Neural progenitor cell (in vitro differentiated cells): ENCODE measurements at regions not wholly inside any gene's neighbourhood (a gene's known extent, or its start where the extent isn't known, plus 50 kb on each side); places are given as distances from the start of the nearest gene placed in this dataset.

Source experiments
- CTCF ChIP-seq: fragments of 200-600 bp; sonication (generic); IDR thresholded peaks from 2 replicates; pipeline ENCODE4 v1.5.1; 2017; ENCODE audit warnings: antibody characterized with exemption, mild to moderate bottlenecking
- EZH2 ChIP-seq: fragments of 200-600 bp; sonication (generic); IDR thresholded peaks from 2 replicates; pipeline ENCODE4 v1.6.1; 2017; ENCODE audit warnings: antibody characterized with exemption, mild to moderate bottlenecking, moderate library complexity
- EZH2phosphoT487 ChIP-seq: fragments of 200-600 bp; sonication (generic); IDR thresholded peaks from 2 replicates; pipeline ENCODE4 v1.6.1; 2017; ENCODE audit warnings: antibody characterized with exemption

GRCh38 chr16:79485020-79485419 lies 115.5 kb downstream of the MAF start:
- TF ChIP-seq CTCF (no peak), EZH2 (no peak), EZH2phosphoT487 (no peak)
